SU-DHL-6 (cell line): ENCODE measurements at regions not wholly inside any gene's neighbourhood (a gene's known extent, or its start where the extent isn't known, plus 50 kb on each side); places are given as distances from the start of the nearest gene placed in this dataset.

Experiments used
- H2AFZ ChIP-seq: fragments of 200-600 bp; sonication (generic); 2 replicates; pipeline ENCODE4 v1.6.1; 2014; ENCODE audit warnings: low read depth, mild to moderate bottlenecking, moderate library complexity, mixed read lengths, antibody characterized with exemption, low read length; ENCODE audit not compliant: severe bottlenecking
- H3F3A ChIP-seq: fragments of 200-600 bp; shearing (Covaris generic); 2 replicates; pipeline ENCODE4 v1.6.0; 2016; ENCODE audit warnings: antibody characterized with exemption, mild to moderate bottlenecking; ENCODE audit not compliant: insufficient read depth
- H3K27ac ChIP-seq: fragments of 200-600 bp; sonication (generic); 2 replicates; pipeline ENCODE4 v1.5.1; 2016; ENCODE audit warnings: low read depth, mild to moderate bottlenecking, low read length, moderate library complexity, mixed read lengths
- H3K27me3 ChIP-seq: fragments of 200-600 bp; sonication (generic), shearing (Covaris generic); 2 replicates; pipeline ENCODE4 v1.6.0; 2014; ENCODE audit warnings: mild to moderate bottlenecking, low read length
- H3K36me3 ChIP-seq: fragments of 200-600 bp; sonication (generic); 2 replicates; pipeline ENCODE4 v1.6.1; 2014; ENCODE audit warnings: mild to moderate bottlenecking, low read length, mixed read lengths
- H3K4me2 ChIP-seq: fragments of 300-600, 200-600 bp; shearing (Covaris generic), sonication (generic); 2 replicates; pipeline ENCODE4 v1.6.0; 2014; ENCODE audit warnings: low read length, low read depth, mild to moderate bottlenecking; ENCODE audit not compliant: poor library complexity, severe bottlenecking
- H3K4me3 ChIP-seq: fragments of 200-600 bp; sonication (generic); 2 replicates; pipeline ENCODE4 v1.5.1; 2014; ENCODE audit warnings: antibody characterized with exemption, low read length, mild to moderate bottlenecking, mixed read lengths; ENCODE audit not compliant: insufficient read depth, poor library complexity, severe bottlenecking
- H3K79me2 ChIP-seq: fragments of 200-600 bp; sonication (generic); 2 replicates; pipeline ENCODE4 v1.6.1; 2014; ENCODE audit warnings: mild to moderate bottlenecking, low read length, moderate library complexity; ENCODE audit not compliant: insufficient read depth
- H3K9ac ChIP-seq: fragments of 200-600 bp; sonication (generic); 2 replicates; pipeline ENCODE4 v1.7.0; 2014; ENCODE audit warnings: mild to moderate bottlenecking, low read length
- H3K9me2 ChIP-seq: fragments of 200-600 bp; sonication (generic); replicated peaks from 2 replicates; pipeline ENCODE4 v1.6.1; 2014; ENCODE audit warnings: low read length; ENCODE audit not compliant: insufficient read depth
- H3K9me3 ChIP-seq: fragments of 200-600 bp; sonication (generic); 2 replicates; pipeline ENCODE4 v1.6.1; 2014; ENCODE audit warnings: low read length, mixed read lengths; ENCODE audit not compliant: insufficient read depth
- H4K20me1 ChIP-seq: fragments of 200-600 bp; sonication (generic); 2 replicates; pipeline ENCODE4 v1.6.1; 2014; ENCODE audit warnings: low read depth, mild to moderate bottlenecking, antibody characterized with exemption, low read length, moderate library complexity, mixed read lengths
- CTCF ChIP-seq: fragments of 200-600 bp; sonication (generic); IDR thresholded peaks from one replicate; pipeline ENCODE4 v1.5.1; 2017; ENCODE audit warnings: antibody characterized with exemption, mild to moderate bottlenecking, low read length, moderate library complexity; ENCODE audit not compliant: insufficient read depth, poor library complexity, severe bottlenecking
- EZH2phosphoT487 ChIP-seq: fragments of 200-600 bp; sonication (generic), shearing (Covaris generic); conservative IDR thresholded peaks from 2 replicates; pipeline ENCODE4 v1.6.1; 2018; ENCODE audit warnings: mild to moderate bottlenecking, antibody characterized with exemption, low read length, moderate library complexity, mixed read lengths

- H3K9me3 ChIP-seq: no peaks in the 10 kb centered on the region
- no peaks in the 10 kb centered on the region for H4K20me1 ChIP-seq
Measured at GRCh38 chr12:115002434-115002833, 318.5 kb upstream of the TBX3 start.

GRCh38 chr12:115001571-115002180 is 317.7 kb upstream of the TBX3 start:
- Histone ChIP-seq H3K4me2 (no peak overlapping the region), H3K9ac (no peak overlapping the region), H2AFZ (no peak overlapping the region), H3K9me2 (no peaks in the 10 kb centered on the region), H3K27me3 (no peaks in the 10 kb centered on the region), H4K20me1 (no peaks in the 10 kb centered on the region), H3K36me3 (no peaks in the 10 kb centered on the region), H3F3A (no peaks in the 10 kb centered on the region), H3K4me3 (no peak overlapping the region), H3K27ac (no peak overlapping the region), H3K9me3 (no peaks in the 10 kb centered on the region), H3K79me2 (no peaks in the 10 kb centered on the region)
- TF ChIP-seq EZH2phosphoT487 (no peak), CTCF (no peak)

More at GRCh38 chr12:115002434-115002833, 318.5 kb upstream of the TBX3 start:
- H3K36me3 ChIP-seq: no peaks in the 10 kb centered on the region
- H3K27ac ChIP-seq: no peak overlapping the region
- H3K79me2 ChIP-seq: no peaks in the 10 kb centered on the region
- H3F3A ChIP-seq: no peaks in the 10 kb centered on the region
- H3K4me3 ChIP-seq: no peak overlapping the region
- H3K4me2 ChIP-seq: no peak overlapping the region
- no peaks in the 10 kb centered on the region for H3K27me3 ChIP-seq
- no peak for TF ChIP-seq EZH2phosphoT487
- TF ChIP-seq CTCF: no peak
- no peak overlapping the region for H2AFZ ChIP-seq
- H3K9ac ChIP-seq: no peak overlapping the region
- no peaks in the 10 kb centered on the region for H3K9me2 ChIP-seq

- no peak overlapping the region for H3K9ac ChIP-seq
- H3K27ac ChIP-seq: no peak overlapping the region
- no peak overlapping the region for H3K4me2 ChIP-seq
Measured at GRCh38 chr12:115000038-115000437, 316.1 kb upstream of the TBX3 start.

More at GRCh38 chr12:115000038-115000437, 316.1 kb upstream of the TBX3 start:
- no peak for TF ChIP-seq EZH2phosphoT487
- TF ChIP-seq CTCF: no peak
- H3K4me3 ChIP-seq: no peak overlapping the region
- H3K9me3 ChIP-seq: no peaks in the 10 kb centered on the region
- H3K9me2 ChIP-seq: no peaks in the 10 kb centered on the region
- no peak overlapping the region for H2AFZ ChIP-seq
- H3K36me3 ChIP-seq: no peaks in the 10 kb centered on the region
- H3F3A ChIP-seq: no peaks in the 10 kb centered on the region
- H3K27me3 ChIP-seq: no peaks in the 10 kb centered on the region
- H3K79me2 ChIP-seq: no peaks in the 10 kb centered on the region
- H4K20me1 ChIP-seq: no peaks in the 10 kb centered on the region
